ENCODE measurements at regions not wholly inside any gene's neighbourhood (a gene's known extent, or its start where the extent isn't known, plus 50 kb on each side); places are given as distances from the start of the nearest gene placed in this dataset.

DNA sequence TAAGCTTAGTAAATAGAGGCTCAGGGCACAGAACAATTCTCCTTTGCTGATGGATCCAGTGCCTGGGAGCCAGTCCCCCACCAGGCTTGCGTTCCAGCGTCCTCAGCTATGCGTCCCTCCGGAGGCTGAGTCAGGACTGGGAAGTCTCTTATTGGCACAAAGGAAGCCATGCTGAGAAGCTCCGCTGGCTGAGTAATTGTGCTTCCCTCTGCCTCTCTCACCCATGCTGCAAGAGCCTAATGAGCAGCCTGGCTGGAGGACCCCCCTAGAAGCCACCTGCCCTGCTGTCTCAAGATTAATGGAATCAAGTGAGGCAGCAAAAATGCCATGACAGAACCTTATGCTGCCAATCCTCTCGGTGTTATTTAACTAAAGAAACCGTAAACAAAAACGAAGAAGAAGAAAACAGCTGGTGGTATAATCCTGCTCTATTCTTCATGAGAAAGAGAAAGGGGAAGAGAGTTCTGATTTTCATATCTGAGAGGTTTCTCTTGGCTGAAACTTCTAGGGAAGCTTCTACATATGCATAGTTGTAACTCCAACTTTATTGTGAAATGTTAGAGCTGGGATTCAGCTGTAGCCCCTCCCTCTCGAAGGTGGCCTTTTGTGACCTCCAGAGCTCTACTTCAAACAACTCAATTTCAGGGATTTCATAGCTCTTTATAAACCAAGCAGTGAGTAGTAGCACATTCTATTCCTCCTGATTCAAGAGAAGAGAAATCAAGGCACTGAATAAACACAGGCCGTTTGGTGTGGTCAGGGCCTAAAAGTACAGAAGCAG lies 185.4 kb upstream of the SEMA6A start:
- no peak for DNase-seq (ENCODE audit: low read depth)
- TF ChIP-seq, protein P1, sequence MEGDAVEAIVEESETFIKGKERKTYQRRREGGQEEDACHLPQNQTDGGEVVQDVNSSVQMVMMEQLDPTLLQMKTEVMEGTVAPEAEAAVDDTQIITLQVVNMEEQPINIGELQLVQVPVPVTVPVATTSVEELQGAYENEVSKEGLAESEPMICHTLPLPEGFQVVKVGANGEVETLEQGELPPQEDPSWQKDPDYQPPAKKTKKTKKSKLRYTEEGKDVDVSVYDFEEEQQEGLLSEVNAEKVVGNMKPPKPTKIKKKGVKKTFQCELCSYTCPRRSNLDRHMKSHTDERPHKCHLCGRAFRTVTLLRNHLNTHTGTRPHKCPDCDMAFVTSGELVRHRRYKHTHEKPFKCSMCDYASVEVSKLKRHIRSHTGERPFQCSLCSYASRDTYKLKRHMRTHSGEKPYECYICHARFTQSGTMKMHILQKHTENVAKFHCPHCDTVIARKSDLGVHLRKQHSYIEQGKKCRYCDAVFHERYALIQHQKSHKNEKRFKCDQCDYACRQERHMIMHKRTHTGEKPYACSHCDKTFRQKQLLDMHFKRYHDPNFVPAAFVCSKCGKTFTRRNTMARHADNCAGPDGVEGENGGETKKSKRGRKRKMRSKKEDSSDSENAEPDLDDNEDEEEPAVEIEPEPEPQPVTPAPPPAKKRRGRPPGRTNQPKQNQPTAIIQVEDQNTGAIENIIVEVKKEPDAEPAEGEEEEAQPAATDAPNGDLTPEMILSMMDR (IDR thresholded peaks at IDR 0.05; ENCODE audit: control insufficient read depth, insufficient read depth, low read depth, low read length, missing control alignments) = no peak
- H3K4me3 ChIP-seq (ENCODE audit: control insufficient read depth, low read depth, low read length) = no peak overlapping the region

DNA sequence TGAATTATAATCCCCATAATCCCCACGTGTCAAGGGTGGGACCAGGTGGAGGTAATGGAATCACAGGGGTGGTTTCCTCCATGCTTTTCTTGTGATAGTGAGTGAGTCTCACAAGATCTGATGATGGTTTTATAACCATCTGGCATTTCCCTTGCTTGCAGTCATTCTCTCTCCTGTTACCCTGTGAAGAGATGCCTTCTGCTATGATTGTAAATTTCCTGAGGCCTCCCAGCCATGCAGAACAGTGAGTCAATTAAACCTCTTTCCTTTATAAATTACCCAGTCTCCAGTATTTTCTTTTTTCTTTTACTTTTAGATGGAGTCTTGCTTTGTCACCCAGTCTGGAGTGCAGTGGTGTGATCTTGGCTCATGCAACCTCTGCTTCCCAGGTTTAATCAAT lies 182.7 kb upstream of the SEMA6A start:
- no peak overlapping the region for H3K4me3 ChIP-seq (ENCODE audit: control insufficient read depth, low read depth, low read length)
- DNase-seq (ENCODE audit: low read depth) = no peak
- TF ChIP-seq, protein P1 (IDR thresholded peaks at IDR 0.05; ENCODE audit: control insufficient read depth, insufficient read depth, low read depth, low read length, missing control alignments) = no peak

DNA sequence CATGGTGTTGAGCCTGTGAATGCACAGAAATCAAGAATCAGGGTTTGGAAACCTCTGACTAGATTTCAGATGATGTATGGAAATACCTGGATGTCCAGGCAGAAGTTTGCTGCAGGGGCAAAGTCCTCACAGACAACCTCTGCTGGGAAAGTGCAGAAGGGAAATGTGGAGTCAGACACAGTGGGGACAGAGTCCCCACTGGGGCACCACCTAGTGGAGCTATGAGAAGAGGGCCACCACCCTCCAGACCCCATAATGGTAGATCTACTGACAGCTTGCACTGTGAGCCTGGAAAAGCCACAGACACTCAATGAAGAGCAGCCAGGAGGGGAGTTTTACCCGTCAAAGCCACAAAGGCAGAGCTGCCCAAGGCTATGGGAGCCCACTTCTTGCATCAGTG lies 181.9 kb upstream of the SEMA6A start:
- TF ChIP-seq, protein P1 (IDR thresholded peaks at IDR 0.05; ENCODE audit: control insufficient read depth, insufficient read depth, low read depth, low read length, missing control alignments) = no peak
- no peak overlapping the region for H3K4me3 ChIP-seq (ENCODE audit: control insufficient read depth, low read depth, low read length)

DNA sequence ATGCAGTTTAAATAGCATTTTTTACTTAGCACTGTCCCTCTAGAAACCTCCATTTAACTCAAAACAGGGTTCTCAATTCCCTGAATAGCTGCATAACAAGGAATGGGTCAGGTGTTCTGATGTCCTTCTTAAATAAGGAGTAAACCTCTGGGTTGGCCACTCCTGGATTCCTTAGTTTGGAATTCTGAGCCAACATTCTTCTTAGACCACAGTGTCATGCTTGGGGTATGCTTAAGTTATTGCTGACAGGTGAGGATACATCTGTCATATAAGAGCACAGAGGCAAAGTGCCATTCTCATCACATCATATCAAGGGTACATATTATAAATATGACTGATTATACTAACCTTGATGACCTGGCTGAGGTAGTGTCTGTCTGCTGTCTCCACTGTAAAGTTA lies 179.9 kb upstream of the SEMA6A start:
- DNase-seq (ENCODE audit: low read depth) = no peak
- TF ChIP-seq, protein P1 (IDR thresholded peaks at IDR 0.05; ENCODE audit: control insufficient read depth, insufficient read depth, low read depth, low read length, missing control alignments) = no peak
- no peak overlapping the region for H3K4me3 ChIP-seq (ENCODE audit: control insufficient read depth, low read depth, low read length)

More for the DNA sequence above, 181.9 kb upstream of the SEMA6A start:
- no peak for DNase-seq (ENCODE audit: low read depth)

DNA sequence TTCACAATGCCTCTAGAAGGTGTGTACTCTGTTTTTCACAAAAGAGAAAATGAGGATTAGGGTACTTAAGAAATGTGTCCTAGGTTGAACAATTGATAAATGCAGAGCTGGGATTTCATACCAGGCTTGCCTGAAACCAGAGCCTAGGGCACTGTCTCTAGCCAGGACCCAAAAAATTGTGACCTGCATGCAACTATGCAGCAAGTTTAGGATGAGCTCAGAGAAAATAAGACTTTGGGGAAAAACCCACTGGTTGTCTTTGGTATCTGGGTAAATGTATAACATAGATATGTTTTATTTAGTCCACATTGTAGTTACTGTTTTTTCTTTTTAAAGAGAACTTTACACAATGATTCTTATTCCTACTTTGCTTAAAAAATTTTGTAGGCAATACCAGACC lies 177.1 kb upstream of the SEMA6A start:
- H3K4me3 ChIP-seq (ENCODE audit: control insufficient read depth, low read depth, low read length) = no peak overlapping the region
- TF ChIP-seq, protein P1 (IDR thresholded peaks at IDR 0.05; ENCODE audit: control insufficient read depth, insufficient read depth, low read depth, low read length, missing control alignments) = no peak
- DNase-seq (ENCODE audit: low read depth) = no peak

DNA sequence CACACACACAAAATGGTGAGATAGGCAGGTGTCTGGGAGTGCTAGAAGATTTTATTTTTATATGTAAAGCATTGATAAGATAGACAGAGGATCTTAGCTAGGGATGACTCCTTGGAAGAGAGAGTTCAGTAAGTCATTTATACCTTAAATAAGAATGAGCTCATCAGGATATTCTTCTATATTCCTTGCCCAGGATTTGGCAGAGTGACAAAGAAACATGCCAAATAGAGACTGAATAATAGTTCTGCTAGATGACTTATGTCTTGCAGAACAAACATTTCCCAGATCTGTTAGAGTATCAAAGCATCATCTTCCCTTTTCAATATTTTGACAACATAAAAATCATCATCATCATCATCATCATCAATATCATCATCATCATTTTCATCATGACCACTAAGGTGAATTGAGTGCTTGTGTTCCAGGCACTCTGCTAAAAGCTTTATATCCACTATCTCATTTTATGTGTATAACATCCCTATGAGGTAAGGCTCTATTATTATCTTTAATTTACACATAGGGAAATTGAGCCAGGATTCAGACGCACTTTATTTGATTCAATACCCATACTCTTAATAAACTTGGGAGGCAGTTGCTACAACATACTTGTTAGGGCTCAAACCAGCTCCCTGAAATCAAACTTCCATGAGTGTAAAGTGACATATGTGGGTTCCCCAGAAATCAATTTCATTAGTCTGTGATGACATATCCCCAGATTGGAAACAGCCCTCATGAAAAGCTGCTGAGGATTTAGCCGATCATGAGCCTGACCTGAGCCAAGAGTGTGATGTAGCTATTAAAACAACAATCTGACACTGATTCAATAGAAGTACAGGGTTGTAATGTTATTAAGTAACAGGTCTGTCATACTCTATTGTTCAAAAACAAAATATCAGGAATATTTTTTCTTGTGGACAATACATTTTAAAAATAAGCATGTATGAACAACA lies 176.3 kb upstream of the SEMA6A start:
- TF ChIP-seq, protein P1 (IDR thresholded peaks at IDR 0.05; ENCODE audit: control insufficient read depth, insufficient read depth, low read depth, low read length, missing control alignments) = no peak
- no peak for DNase-seq (ENCODE audit: low read depth)
- H3K4me3 ChIP-seq (ENCODE audit: control insufficient read depth, low read depth, low read length) = no peak overlapping the region
